Activated CD8-positive, alpha-beta memory T cell treated with anti-CD3 and anti-CD28 coated beads, Interleukin-2, amount 10 ng/mL, durations not matched to agents 7 days and 5 days (primary cell): ENCODE measurements at regions not wholly inside any gene's neighbourhood (a gene's known extent, or its start where the extent isn't known, plus 50 kb on each side); places are given as distances from the start of the nearest gene placed in this dataset.

Experiments used
- ATAC-seq: fragments of 150-1000 bp; cut with Tn5 transposase; one replicate; pipeline ENCODE4 v1.10.0; 2021; ENCODE audit warnings: moderate library complexity
- CTCF ChIA-PET: fragments of 350-600 bp; sonication (Branson Sonifier 250); formaldehyde crosslinking; loops from one replicate; lab custom pipeline; 2021; ENCODE audit warnings: antibody characterized with exemption; lab: Charles Lee
- DNase-seq: peaks from one replicate; pipeline ENCODE4 v3.0.0-alpha.2; 2020
- H3K27ac Mint-ChIP-seq: one replicate; pipeline ENCODE4 v1.8.0; 2021; ENCODE audit warnings: mild to moderate bottlenecking, mixed read lengths
- H3K27me3 Mint-ChIP-seq: one replicate; pipeline ENCODE4 v1.8.0; 2021; ENCODE audit warnings: mixed read lengths
- H3K36me3 Mint-ChIP-seq: one replicate; pipeline ENCODE4 v1.8.0; 2021; ENCODE audit warnings: mild to moderate bottlenecking, mixed read lengths
- H3K4me1 Mint-ChIP-seq: one replicate; pipeline ENCODE4 v1.8.0; 2021; ENCODE audit warnings: mixed read lengths
- H3K4me3 Mint-ChIP-seq: one replicate; pipeline ENCODE4 v1.8.0; 2021; ENCODE audit warnings: mild to moderate bottlenecking, moderate library complexity, mixed read lengths
- H3K9me3 Mint-ChIP-seq: one replicate; pipeline ENCODE4 v1.8.0; 2022; ENCODE audit warnings: low read depth, mixed read lengths

- DNase-seq (no peak), ATAC-seq (no peak)
- H3K4me3 Mint-ChIP-seq = no peak overlapping the region
- H3K4me1 Mint-ChIP-seq = no peaks in the 10 kb centered on the region
- CTCF ChIA-PET = no interaction called here
- H3K27ac Mint-ChIP-seq = no peak overlapping the region
- H3K9me3 Mint-ChIP-seq = no peaks in the 10 kb centered on the region
- H3K36me3 Mint-ChIP-seq = no peaks in the 10 kb centered on the region
- peaks cover 5% of the 10 kb centered on the region for H3K27me3 Mint-ChIP-seq
Measured at GRCh38 chr3:69531576-69532546, 146.0 kb upstream of the FRMD4B start.

GRCh38 chr3:69530554-69530953 lies 144.7 kb upstream of the FRMD4B start:
- DNase-seq (no peak), ATAC-seq (no peak)
- Mint-ChIP-seq H3K36me3 (no peaks in the 10 kb centered on the region), H3K27ac (no peak overlapping the region), H3K9me3 (no peaks in the 10 kb centered on the region), H3K27me3 (peaks cover 6% of the 10 kb centered on the region), H3K4me1 (no peaks in the 10 kb centered on the region), H3K4me3 (no peak overlapping the region)
- CTCF ChIA-PET = no interaction called here

- DNase-seq (no peak), ATAC-seq (no peak)
- no peaks in the 10 kb centered on the region for H3K36me3 Mint-ChIP-seq
- H3K4me1 Mint-ChIP-seq = no peaks in the 10 kb centered on the region
- H3K27me3 Mint-ChIP-seq = peaks cover 4% of the 10 kb centered on the region
- H3K4me3 Mint-ChIP-seq = no peak overlapping the region
- CTCF ChIA-PET = no interaction called here
- no peaks in the 10 kb centered on the region for H3K9me3 Mint-ChIP-seq
- H3K27ac Mint-ChIP-seq = no peak overlapping the region
Measured at GRCh38 chr3:69527498-69527897, 141.6 kb upstream of the FRMD4B start.

DNA sequence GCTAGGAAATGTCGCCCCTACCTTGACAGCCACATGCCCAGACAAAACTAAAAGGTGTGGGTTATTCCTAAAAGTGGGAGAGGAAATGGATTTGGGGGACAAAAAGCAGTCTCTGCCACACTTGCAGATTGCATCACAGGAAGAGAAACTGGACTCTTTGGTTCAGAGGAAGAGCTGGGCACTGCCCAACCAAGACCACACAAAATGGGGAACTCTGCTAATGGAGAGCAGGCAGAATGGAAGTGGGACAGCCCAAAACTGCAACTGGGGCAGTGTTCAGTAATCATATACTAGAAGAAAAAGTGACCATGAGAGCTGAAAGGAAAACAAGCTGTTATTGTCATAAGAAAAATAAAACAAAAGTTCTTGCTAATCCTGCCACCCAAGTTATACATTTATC lies 138.9 kb upstream of the FRMD4B start:
- Mint-ChIP-seq H3K27me3 (peaks cover 4% of the 10 kb centered on the region), H3K4me1 (no peaks in the 10 kb centered on the region), H3K9me3 (no peaks in the 10 kb centered on the region), H3K36me3 (no peaks in the 10 kb centered on the region), H3K27ac (no peak overlapping the region), H3K4me3 (no peak overlapping the region)
- CTCF ChIA-PET = no interaction called here
- DNase-seq (no peak), ATAC-seq (no peak)

DNA sequence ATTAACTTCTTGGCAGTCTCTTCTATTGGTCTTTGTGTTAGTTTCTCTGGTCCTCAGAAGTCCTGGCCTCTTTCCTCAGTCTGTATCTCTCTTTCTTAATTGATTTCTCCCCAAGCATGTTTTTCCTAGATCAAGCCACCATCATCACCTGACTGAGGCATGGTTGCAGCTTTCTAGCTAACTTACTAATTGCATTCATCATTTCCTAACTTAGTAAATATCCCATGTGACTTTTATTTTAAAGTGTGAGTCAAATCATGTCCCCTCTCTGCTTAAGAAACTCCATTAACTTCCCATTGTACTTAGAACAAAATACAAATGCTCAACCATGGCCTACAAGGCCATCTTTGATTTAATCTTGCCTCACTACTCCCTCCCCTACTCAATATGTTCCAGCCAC lies 135.4 kb upstream of the FRMD4B start:
- no peaks in the 10 kb centered on the region for H3K27me3 Mint-ChIP-seq
- H3K9me3 Mint-ChIP-seq = no peaks in the 10 kb centered on the region
- no peak overlapping the region for H3K4me3 Mint-ChIP-seq
- no peak for DNase-seq
- H3K4me1 Mint-ChIP-seq = no peaks in the 10 kb centered on the region
- H3K27ac Mint-ChIP-seq = no peak overlapping the region
- CTCF ChIA-PET = no interaction called here
- no peak for ATAC-seq
- no peaks in the 10 kb centered on the region for H3K36me3 Mint-ChIP-seq

DNA sequence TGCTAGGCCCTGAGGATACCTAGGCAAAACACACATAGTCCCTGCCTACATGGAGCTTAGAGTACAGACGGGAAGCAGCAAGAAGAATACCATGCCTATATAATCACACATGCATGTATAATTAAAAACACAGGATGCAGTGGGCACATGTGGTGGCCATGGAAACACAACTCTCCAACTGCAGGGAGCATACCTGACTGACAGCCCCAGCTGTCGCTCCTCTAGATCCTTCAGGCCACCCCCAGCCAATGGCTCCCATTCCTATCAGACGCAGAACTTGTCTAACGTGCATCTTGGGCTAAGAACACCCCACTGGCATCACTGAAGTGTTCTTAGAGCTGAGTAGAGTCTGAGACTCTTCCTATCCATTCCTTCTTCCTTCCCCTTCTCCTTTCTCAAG lies 125.5 kb upstream of the FRMD4B start:
- CTCF ChIA-PET = no interaction called here
- no peak for DNase-seq
- no peak overlapping the region for H3K4me3 Mint-ChIP-seq
- H3K4me1 Mint-ChIP-seq = no peaks in the 10 kb centered on the region
- no peaks in the 10 kb centered on the region for H3K9me3 Mint-ChIP-seq
- no peaks in the 10 kb centered on the region for H3K36me3 Mint-ChIP-seq
- H3K27ac Mint-ChIP-seq = no peak overlapping the region
- peaks cover 2% of the 10 kb centered on the region for H3K27me3 Mint-ChIP-seq
- no peak for ATAC-seq

- CTCF ChIA-PET = no interaction called here
- peaks cover 2% of the 10 kb centered on the region for H3K27me3 Mint-ChIP-seq
- H3K36me3 Mint-ChIP-seq = no peaks in the 10 kb centered on the region
- H3K4me1 Mint-ChIP-seq = no peaks in the 10 kb centered on the region
- ATAC-seq (no peak), DNase-seq (no peak)
- no peak overlapping the region for H3K27ac Mint-ChIP-seq
- H3K9me3 Mint-ChIP-seq = no peaks in the 10 kb centered on the region
- H3K4me3 Mint-ChIP-seq = no peak overlapping the region
Measured at GRCh38 chr3:69510481-69511030, 124.7 kb upstream of the FRMD4B start.

- Mint-ChIP-seq H3K27ac (no peak overlapping the region), H3K27me3 (peaks cover 2% of the 10 kb centered on the region), H3K36me3 (no peaks in the 10 kb centered on the region), H3K4me1 (no peaks in the 10 kb centered on the region), H3K9me3 (no peaks in the 10 kb centered on the region), H3K4me3 (no peak overlapping the region)
- ATAC-seq (no peak), DNase-seq (no peak)
- CTCF ChIA-PET = interaction anchor here (0.6 kb wide), 1 partner anchor 756 kb away, joined by 4 read pairs; no protein-coding TSS in a partner anchor
Measured at GRCh38 chr3:69509288-69509687, 123.4 kb upstream of the FRMD4B start.

- CTCF ChIA-PET = no interaction called here
- H3K36me3 Mint-ChIP-seq = no peaks in the 10 kb centered on the region
- DNase-seq (no peak), ATAC-seq (no peak)
- H3K9me3 Mint-ChIP-seq = no peaks in the 10 kb centered on the region
- no peak overlapping the region for H3K27ac Mint-ChIP-seq
- no peaks in the 10 kb centered on the region for H3K4me1 Mint-ChIP-seq
- no peaks in the 10 kb centered on the region for H3K27me3 Mint-ChIP-seq
- no peak overlapping the region for H3K4me3 Mint-ChIP-seq
Measured at GRCh38 chr3:69505770-69506407, 120.0 kb upstream of the FRMD4B start.

GRCh38 chr3:69504232-69504631 lies 118.3 kb upstream of the FRMD4B start:
- Mint-ChIP-seq H3K9me3 (no peaks in the 10 kb centered on the region), H3K27ac (no peak overlapping the region), H3K36me3 (no peaks in the 10 kb centered on the region), H3K4me1 (no peaks in the 10 kb centered on the region), H3K4me3 (no peak overlapping the region), H3K27me3 (no peaks in the 10 kb centered on the region)
- CTCF ChIA-PET = no interaction called here
- DNase-seq = no peak
- ATAC-seq = no peak

DNA sequence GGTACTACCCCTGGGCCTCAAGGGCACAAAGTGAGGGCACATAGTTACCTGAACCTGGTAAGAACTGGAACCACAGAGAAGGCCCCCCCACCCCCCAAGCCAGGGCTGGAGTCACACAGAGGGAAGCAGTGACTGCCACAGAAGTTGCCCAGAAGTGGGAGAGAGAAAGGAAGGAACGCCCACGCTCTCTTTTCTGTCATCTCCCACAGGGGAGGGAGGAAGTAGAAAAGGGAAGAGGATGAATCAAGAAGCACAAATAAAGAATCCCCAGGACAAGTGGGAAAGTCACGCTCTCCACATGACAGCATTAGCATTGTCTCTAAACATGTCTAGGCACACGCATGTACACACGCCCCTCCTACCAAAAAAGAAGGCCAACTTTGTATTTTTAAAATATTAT lies 114.7 kb upstream of the FRMD4B start:
- CTCF ChIA-PET = no interaction called here
- DNase-seq = no peak
- Mint-ChIP-seq H3K4me3 (no peak overlapping the region), H3K36me3 (no peaks in the 10 kb centered on the region), H3K9me3 (no peaks in the 10 kb centered on the region), H3K27me3 (no peaks in the 10 kb centered on the region), H3K4me1 (no peaks in the 10 kb centered on the region), H3K27ac (no peak overlapping the region)
- no peak for ATAC-seq

DNA sequence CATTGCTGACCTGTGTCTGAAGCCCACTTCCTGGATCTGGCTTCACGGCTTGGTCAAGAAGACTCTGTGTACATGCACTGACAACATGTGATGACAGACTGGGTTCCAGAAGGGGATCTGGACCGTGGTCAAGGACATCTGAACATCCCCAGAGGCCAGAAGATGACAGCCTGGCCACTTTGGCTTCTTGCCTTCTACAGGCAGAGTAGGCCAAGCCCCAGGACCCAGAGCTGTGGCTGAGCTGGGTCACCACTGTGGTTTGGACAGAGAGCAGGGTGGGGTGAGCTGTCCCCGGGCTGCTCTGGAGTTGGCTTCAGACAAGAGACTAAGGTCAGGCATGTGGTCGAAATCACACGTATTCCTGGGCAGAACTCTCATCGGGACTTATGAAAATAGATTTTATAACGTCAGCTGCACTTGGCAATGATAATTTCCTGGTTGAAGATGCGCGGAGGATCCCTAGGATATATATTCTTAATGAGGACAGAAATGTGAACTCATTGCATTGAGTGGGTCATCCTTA lies 114.1 kb upstream of the FRMD4B start:
- Mint-ChIP-seq H3K36me3 (no peaks in the 10 kb centered on the region), H3K27ac (no peak overlapping the region), H3K9me3 (no peaks in the 10 kb centered on the region), H3K27me3 (no peaks in the 10 kb centered on the region), H3K4me3 (no peak overlapping the region), H3K4me1 (no peaks in the 10 kb centered on the region)
- CTCF ChIA-PET = no interaction called here
- ATAC-seq (no peak), DNase-seq (no peak)

DNA sequence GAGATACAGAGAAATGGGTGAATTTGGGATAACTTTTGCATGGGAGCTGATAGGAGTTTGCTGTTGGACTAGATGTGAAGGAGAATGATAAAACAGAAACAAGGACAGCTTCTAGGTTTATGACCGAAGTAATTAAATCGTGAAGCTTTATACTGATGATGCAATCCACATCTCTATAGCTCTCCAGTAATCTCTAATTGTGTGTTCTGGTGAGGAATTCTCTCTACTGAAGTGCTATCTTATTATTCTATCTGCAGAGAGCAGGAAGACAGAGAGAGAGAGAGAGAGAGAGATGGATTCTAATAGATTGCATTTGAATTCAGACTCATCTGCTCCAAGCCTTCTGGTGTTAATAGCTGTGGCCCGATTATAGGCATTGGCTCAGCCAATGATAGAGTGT lies 113.5 kb upstream of the FRMD4B start:
- no peak for DNase-seq
- ATAC-seq = no peak
- Mint-ChIP-seq H3K27ac (no peak overlapping the region), H3K9me3 (no peaks in the 10 kb centered on the region), H3K27me3 (no peaks in the 10 kb centered on the region), H3K4me3 (no peak overlapping the region), H3K36me3 (no peaks in the 10 kb centered on the region), H3K4me1 (no peaks in the 10 kb centered on the region)
- CTCF ChIA-PET = no interaction called here

GRCh38 chr3:69496856-69497255 lies 111.0 kb upstream of the FRMD4B start:
- DNase-seq (no peak), ATAC-seq (no peak)
- Mint-ChIP-seq H3K4me3 (no peak overlapping the region), H3K36me3 (no peaks in the 10 kb centered on the region), H3K27ac (no peak overlapping the region), H3K27me3 (no peaks in the 10 kb centered on the region), H3K4me1 (no peaks in the 10 kb centered on the region), H3K9me3 (no peaks in the 10 kb centered on the region)
- CTCF ChIA-PET = no interaction called here
